ENCODE measurements at regions not wholly inside any gene's neighbourhood (a gene's known extent, or its start where the extent isn't known, plus 50 kb on each side); places are given as distances from the start of the nearest gene placed in this dataset.

GRCh38 chr5:117880932-117881331 lies 1107.4 kb downstream of the DTWD2 start:
- TF ChIP-seq CTCF (conservative IDR thresholded peaks at IDR 0.05; ENCODE audit: low read depth in 2 of 2) (no peak), REST (IDR thresholded peaks at IDR 0.05; ENCODE audit: unreplicated experiment) (no peak), STAT1 (IDR thresholded peaks at IDR 0.05; ENCODE audit: unreplicated experiment) (no peak), CREB1 (CRISPR knock-in tag; IDR thresholded peaks at IDR 0.05; ENCODE audit: low read depth) (no peak), EZH2 (IDR thresholded peaks at IDR 0.05; ENCODE audit: low read depth, unreplicated experiment) (no peak), POLR2AphosphoS5 (IDR thresholded peaks at IDR 0.05; ENCODE audit: low read depth) (no peak), ZNF331 (CRISPR knock-in tag; IDR thresholded peaks at IDR 0.05; ENCODE audit: low read depth) (no peak), ETS1 (IDR thresholded peaks at IDR 0.05) (no peak), EZH2phosphoT487 (IDR thresholded peaks at IDR 0.05; ENCODE audit: unreplicated experiment) (no peak), ZNF114 (CRISPR knock-in tag; IDR thresholded peaks at IDR 0.05) (no peak), JUNB (IDR thresholded peaks at IDR 0.05; ENCODE audit: unreplicated experiment) (no peak), NANOG (IDR thresholded peaks at IDR 0.05; ENCODE audit: borderline replicate concordance) (no peak)

Measured in GM23338 (cell line).